OCI-LY1 (cell line): ENCODE measurements at regions not wholly inside any gene's neighbourhood (a gene's known extent, or its start where the extent isn't known, plus 50 kb on each side); places are given as distances from the start of the nearest gene placed in this dataset.

Source experiments
- EZH2 ChIP-seq: fragments of 200-600 bp; sonication (generic), shearing (Covaris generic); IDR thresholded peaks from 2 replicates; pipeline ENCODE4 v1.8.0; 2017; ENCODE audit warnings: borderline replicate concordance, mixed run types, mild to moderate bottlenecking, antibody characterized with exemption, low read length, moderate library complexity, mixed read lengths
- TF ChIP-seq, protein P1 (sequence below): fragments of 200-600 bp; sonication (generic), shearing (Covaris generic); IDR thresholded peaks from 2 replicates; pipeline ENCODE4 v1.5.1; 2017; ENCODE audit warnings: mild to moderate bottlenecking, antibody characterized with exemption, low read length, moderate library complexity, mixed read lengths

GRCh38 chr19:27647423-27647822 lies 1565.5 kb downstream of the UQCRFS1 start:
- TF ChIP-seq, protein P1, sequence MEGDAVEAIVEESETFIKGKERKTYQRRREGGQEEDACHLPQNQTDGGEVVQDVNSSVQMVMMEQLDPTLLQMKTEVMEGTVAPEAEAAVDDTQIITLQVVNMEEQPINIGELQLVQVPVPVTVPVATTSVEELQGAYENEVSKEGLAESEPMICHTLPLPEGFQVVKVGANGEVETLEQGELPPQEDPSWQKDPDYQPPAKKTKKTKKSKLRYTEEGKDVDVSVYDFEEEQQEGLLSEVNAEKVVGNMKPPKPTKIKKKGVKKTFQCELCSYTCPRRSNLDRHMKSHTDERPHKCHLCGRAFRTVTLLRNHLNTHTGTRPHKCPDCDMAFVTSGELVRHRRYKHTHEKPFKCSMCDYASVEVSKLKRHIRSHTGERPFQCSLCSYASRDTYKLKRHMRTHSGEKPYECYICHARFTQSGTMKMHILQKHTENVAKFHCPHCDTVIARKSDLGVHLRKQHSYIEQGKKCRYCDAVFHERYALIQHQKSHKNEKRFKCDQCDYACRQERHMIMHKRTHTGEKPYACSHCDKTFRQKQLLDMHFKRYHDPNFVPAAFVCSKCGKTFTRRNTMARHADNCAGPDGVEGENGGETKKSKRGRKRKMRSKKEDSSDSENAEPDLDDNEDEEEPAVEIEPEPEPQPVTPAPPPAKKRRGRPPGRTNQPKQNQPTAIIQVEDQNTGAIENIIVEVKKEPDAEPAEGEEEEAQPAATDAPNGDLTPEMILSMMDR = no peak
- no peak for TF ChIP-seq EZH2
